GM19372 (cell line): ENCODE measurements at regions not wholly inside any gene's neighbourhood (a gene's known extent, or its start where the extent isn't known, plus 50 kb on each side); places are given as distances from the start of the nearest gene placed in this dataset.
"Not testable (repeated sequence)": the region's sequence is repeated elsewhere in the genome, so short reads cannot be mapped to it uniquely, and the experiment has no call there.

Source experiments
- ATAC-seq: cut with Tn5 transposase; IDR thresholded peaks from one replicate; pipeline ENCODE4 v1.9.1; 2021; ENCODE audit warnings: mild to moderate bottlenecking, low read depth, moderate library complexity; ENCODE audit not compliant: unreplicated experiment

DNA sequence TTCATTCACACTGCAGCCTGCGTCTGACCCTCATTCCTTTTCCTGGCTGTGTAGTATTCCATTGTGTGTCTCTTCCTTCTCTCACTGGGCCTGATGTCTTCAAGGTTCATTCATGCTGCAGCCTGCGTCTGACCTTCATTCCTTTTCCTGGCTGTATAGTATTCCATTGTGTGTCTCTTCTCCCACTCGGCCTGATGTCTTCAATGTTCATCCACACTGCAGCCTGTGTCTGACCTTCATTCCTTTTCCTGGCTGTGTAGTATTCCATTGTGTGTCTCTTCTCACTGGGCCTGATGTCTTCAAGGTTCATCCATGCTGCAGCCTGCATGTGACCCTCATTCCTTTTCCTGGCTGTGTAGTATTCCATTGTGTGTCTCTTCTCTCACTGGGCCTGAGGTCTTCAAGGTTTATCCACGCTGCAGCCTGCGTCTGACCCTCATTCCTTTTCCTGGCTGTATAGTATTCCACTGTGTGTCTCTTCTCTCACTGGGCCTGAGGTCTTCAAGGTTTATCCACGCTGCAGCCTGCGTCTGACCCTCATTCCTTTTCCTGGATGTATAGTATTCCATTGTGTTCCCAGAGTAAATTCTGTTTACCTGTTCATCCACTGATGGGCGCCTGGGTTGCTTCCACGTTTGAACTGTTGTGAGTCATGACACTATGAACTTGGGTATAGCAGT, 191.0 kb downstream of the CRLF2 start:
- not testable (repeated sequence) for ATAC-seq

DNA sequence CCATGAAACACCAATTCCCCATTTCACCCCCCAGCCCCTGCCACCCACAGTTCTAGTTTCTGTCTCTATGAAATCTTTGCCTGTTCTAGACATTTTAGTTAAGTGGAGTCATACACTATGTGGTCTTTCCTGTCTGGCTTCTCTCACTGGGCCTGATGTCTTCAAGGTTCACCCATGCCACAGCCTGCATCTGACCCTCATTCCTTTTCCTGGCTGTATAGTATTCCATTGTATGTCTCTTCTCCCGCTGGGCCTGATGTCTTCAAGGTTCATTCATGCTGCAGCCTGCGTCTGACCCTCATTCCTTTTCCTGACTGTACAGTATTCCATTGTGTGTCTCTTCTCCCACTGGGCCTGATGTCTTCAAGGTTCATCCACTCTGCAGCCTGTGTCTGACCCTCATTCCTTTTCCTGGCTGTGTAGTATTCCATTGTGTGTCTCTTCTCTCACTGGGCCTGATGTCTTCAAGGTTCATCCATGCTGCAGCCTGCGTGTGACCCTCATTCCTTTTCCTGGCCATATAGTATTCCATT, 191.7 kb downstream of the CRLF2 start:
- ATAC-seq: no peak

DNA sequence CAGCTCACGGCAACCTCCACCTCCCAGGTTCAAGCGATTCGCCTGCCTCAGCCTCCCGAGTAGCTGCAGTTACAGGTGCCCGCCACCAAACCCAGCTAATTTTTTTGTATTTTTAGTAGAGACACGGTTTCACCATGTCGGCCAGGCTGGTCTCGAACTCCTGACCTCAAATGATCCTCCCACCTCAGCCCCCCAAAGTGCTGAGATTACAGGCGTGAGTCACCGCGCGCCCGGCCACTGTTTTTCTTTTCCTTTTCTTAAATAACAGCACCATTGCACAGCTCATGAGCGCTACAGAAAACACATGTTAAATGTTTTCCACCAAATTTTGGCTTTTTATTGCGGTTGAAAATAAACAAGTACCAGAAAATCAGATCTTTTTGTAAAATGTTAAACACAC, 195.5 kb downstream of the CRLF2 start:
- ATAC-seq: not testable (repeated sequence)

DNA sequence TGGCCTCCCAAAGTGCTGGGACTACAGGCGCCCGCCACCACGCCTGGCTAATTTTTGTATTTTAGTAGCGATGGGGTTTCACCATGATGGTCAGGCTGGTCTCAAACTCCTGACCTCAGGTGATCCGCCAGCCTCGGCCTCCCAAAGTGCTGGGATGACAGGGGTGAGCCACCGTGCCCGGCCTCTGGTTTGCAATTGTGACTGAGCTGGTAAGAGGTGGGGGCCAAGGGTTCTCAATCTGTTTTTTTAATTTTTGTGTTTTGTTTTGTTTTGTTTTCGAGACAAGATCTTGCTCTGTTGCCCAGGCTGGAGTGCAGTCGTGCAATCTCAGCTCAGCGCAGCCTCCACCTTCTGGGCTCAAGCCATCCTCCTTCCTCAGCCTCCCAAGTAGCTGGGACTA, 196.2 kb downstream of the CRLF2 start:
- not testable (repeated sequence) for ATAC-seq

DNA sequence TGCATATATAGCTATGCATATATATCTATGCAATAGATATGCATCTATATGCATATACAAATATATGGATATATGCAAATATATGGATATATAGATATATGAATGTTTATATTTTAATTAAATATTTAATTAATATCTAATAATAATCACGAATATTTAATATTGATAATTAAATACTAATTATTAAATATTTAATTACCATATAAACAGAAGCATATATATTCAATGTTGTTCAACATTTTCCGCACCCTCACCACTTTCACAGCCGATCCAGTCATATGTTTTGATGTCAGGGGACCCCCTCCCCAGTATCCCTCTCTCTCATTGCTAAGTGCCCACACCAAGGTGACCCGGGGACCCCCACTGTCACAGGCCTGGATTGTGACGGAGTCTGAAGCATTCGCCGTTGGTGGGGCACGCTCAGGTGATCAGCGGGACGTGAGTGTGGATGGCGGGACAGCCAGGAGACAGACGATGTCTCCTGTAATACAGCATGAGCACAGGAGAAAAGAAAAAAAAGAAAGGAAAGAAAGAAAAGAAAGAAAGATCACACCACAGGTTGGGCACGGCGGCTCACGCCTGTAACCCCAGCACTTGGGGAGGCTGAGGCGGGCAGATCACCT, 199.7 kb downstream of the CRLF2 start:
- ATAC-seq: no peak

DNA sequence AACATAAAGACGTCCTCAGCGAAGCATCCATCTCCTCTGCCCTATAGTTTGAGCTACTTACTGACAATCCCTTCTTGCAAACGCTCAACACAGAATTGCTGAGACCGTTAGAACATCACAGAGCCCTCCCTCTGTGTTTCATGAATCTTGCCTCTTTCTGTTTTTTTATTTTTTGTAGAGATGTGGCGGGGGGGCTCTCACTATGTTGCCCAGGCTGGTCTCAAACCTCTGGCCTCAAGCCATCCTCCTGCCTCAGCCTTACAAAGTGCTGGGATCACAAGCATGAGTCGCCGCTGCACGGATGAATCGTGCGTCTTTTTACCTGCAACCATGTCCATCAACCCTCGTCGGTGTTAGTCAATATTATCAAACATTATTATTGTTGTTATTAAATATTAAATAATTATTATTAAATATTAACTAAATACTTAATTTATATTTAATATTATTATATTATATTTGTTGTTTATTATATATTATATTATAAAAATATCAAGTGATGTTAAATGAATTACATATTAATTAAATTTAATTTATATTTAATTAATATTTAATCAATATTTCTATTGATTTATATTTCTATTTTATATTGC, 200.7 kb downstream of the CRLF2 start:
- no peak for ATAC-seq

DNA sequence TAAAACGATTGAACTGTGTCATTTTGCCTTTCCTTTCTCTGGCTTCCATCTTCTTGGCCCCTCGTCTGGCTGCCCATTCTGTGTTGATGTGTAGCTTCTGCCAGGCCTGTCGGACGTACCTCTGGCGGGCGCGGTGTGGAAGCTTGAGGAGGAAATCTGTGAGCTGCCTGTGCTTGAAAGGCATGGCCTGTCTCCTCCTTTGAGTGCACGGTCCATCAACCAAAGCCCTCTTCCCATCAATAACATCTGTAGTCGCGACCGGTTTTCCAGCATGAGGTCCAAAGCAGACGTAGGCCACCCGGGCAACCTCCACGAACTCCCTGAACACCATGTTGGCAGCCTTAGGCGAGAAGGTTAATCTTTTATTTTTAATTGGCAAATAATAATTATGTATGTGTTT, 202.7 kb downstream of the CRLF2 start:
- no peak for ATAC-seq

DNA sequence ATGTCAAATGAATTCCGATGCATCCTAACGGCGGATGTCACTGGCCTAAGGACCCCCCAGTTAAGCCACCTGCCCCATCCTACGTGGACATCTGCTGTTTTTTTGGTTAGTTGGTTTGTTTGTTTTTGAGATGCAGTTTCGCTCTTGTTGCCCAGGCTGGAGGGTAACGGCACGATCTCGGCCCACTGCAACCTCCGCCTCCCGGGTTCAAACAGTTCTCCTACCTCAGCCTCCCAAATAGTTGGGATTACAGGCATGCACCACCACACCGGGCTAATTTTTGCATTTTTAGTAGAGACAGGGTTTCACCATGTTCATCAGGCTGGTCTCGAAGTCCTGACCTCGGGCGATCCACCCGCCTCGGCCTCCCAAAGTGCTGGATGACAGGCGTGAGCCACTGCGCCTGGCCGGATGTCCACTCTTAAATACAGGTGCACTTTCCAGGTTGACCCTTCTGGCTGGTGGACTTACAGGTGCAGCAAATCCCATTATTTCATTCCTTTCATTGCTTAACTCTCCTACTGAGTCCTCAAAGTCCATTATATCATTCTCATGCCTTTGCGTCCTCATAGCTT, 206.2 kb downstream of the CRLF2 start:
- ATAC-seq: no peak

DNA sequence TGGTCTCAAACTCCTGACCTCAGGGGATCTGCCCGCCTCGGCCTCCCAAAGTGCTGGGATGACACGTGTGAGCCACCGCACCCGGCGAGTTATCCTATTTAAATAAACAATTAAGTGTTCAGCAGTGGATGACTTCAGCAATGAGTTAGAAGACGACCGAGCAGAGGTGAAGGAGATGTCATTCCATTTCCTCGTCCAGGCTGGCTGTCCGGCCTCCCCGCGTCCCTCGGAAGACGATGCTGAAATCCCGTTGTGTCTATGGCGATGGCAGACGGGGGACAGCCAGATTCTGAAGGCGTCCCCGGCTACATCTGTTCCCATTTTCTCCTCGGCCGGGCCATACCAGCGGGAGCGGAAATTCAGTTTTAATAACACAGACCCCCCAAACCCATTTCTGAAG, 209.8 kb downstream of the CRLF2 start:
- ATAC-seq: no peak

DNA sequence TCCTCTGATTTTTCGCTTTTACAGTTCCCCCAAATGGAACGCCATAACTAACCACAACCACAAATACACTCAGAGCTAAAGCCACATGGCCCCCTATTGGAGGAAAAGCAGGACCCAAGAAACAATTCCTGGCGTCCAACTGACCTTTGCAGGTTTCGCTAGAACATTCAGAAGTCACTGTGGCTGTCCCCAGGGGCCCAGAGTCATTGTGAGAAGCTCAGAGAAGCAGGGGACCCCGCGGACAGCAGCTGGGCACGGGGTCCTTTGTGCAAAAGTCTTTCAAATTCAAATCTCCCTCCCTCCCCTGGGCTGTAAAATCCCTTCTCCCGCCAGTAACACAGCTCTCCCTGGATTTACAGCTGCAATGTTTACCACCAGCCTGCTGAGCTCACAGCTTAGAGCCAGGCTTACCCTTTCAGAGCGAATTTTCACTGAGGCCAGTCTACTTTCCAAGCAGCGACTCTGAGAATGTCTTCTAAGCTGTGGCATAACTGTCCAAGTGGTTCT, 214.8 kb downstream of the CRLF2 start:
- no peak for ATAC-seq

DNA sequence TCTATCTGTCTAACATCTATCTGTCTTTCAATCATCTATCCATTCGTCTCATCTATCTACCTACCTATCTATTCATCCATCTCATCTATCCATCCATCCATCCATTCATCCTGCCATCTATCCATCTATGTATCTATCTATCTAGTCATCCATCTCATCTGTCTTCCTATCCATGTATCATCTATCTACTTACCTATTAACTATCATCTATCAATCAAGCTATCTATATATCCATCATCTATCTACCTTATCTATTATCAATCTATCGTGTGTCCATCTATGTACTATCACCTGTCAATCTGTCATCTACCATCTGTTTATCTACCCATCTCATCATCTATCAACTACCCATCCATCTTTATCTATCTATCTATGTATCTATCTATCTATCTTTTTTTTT, 217.7 kb downstream of the CRLF2 start:
- no peak for ATAC-seq

DNA sequence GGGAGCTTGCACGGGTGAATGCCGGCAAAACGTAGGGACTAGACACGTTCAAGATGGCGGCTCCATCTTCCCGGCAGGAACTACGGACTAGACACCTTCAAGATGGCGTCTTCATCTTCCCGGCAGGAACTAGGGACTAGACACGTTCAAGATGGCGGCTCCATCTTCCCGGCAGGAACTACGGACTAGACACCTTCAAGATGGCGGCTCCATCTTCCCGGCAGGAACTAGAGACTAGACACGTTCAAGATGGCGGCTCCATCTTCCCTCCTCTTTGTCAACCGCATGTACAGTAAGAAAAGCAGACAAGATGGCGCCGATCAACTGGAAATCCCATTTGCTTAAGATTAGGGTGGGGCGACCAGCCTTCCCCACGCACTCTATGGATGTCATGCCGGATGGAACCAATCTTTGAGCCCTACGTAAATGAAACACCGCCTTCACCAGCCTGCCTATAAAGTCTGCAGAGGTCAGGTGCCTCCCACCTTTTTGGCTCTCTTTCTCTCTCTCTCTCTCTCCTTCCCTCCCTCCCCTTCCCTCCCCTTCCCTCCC, 222.4 kb downstream of the CRLF2 start:
- ATAC-seq: no peak

DNA sequence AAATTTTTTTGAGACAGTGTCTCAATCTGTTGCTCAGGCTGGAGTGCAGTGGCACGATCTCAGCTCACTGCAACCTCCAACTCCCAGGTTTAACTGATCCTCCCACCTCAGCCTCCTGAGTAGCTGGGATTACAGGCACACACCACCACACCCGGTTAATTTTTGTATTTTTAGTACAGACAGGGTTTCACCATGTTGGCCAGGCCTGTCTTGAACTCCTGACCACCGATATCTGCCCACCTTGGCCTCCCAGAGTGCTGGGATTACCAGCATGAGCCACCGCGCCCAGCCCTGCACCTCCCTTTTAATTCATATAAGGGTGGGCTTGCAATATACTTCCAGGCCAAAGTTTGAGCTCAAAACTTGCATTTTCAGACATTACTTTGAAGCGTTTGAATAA, 223.9 kb downstream of the CRLF2 start:
- ATAC-seq: not testable (repeated sequence)

DNA sequence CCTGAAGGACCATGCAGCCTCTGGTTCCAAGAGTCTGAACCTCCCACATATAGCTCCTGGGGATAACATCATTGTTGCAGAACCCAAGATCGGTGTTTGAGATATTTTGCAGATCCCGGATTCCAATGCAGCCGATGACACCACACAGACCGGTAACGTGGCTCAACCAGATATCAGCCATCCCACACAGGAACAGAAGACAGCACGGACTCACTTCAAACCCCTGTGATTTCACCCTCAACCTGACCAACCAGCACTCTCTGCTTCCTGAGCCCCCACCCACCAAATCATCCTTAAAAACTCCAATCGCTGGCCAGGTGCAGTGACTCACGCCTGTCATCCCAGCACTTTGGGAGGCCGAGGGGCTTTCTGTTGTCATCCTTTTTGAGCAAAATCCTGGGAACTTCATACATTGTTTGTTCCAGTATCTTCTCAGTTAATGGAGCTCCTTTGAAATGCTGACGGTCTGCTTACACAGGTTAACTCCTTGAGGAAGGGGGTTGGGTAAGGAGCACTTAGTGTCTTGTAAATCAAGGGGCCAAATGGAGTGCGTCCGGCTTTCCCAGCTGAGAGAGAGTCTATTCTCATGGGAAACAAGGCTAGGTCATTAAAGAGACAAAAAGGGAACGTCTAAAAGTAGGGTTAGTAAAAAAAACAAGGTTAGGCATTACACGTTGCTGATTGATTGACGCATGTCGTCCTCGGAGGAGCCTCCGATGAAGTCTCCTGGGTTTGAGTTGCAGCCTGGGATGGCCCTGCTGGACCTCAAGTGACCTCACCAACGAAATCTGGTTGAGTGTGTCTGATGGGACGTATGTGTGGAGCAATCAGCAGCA, 230.4 kb downstream of the CRLF2 start:
- no peak for ATAC-seq

DNA sequence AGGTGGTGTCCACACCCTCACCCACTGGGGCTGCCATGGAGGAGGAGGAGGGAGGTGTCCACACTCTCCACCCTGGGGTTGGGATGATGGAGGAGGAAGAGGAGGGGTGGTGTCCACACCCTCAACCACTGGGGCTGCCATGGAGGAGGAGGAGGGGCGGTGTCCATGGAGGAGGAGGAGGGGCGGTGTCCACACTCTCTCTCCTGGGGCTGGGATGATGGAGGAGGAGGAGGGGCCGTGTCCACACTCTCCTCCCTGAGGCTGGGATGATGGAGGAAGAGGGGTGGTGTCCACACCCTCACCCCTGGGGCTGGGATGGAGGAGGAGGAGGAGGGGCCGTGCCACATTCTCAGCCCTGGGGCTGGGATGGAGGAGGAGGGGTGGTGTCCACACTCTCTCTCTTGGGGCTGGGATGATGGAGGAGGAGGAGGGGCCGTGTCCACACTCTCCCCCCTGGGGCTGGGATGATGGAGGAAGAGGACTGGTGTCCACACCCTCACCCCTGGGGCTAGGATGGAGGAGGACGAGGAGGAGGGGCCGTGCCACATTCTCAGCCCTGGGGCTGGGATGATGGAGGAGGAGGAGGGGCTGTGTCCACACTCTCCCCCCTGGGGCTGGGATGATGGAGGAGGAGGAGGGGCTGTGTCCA, 231.7 kb downstream of the CRLF2 start:
- ATAC-seq: no peak

DNA sequence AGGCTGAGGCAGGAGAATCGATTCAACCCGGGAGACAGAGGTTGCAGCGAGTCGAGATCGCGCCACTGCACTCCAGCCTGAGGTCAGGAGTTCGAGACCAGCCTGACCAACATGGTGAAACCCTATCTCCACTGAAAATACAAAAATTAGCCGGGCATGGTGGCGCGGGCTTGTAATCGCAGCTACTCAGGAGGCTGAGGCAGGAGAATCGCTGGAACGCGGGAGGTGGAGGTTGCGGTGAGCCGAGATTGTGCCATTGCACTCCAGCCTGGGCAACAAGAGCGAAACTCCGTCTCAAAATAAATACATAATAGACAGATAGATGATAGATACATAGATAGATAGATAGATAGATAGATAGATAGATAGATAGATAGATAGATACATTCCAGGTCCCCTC, 233.3 kb downstream of the CRLF2 start:
- ATAC-seq: not testable (repeated sequence)

DNA sequence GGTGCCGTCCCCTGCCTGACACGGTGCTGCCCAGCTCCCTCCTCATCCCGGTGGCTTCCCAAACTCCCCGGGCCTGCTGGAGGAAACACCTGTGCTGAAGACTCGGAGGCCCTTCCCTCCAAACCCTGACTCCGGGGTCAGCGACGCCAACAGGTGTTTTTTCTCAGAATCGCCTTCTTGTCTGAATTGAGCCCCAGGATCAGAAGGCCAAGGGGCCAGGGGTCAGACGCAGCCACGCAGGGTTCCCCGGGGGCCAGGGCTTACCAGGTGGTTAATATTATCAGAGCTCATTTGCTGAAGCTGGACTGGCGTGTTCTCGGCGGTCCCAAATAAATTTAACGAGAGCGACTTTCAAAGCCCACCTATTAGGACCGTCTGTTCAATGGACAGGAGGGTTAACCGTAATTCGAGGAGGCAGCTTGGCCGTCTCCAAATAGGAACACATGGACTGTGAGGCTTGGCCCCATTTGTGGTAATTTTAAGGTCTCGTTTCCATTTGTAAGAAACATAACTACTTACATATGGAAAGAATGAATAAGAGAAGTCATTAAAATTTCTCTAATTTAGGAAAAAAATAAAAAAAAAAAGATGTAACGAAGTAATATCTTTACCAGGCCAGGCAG, 239.3 kb downstream of the CRLF2 start:
- no peak for ATAC-seq

DNA sequence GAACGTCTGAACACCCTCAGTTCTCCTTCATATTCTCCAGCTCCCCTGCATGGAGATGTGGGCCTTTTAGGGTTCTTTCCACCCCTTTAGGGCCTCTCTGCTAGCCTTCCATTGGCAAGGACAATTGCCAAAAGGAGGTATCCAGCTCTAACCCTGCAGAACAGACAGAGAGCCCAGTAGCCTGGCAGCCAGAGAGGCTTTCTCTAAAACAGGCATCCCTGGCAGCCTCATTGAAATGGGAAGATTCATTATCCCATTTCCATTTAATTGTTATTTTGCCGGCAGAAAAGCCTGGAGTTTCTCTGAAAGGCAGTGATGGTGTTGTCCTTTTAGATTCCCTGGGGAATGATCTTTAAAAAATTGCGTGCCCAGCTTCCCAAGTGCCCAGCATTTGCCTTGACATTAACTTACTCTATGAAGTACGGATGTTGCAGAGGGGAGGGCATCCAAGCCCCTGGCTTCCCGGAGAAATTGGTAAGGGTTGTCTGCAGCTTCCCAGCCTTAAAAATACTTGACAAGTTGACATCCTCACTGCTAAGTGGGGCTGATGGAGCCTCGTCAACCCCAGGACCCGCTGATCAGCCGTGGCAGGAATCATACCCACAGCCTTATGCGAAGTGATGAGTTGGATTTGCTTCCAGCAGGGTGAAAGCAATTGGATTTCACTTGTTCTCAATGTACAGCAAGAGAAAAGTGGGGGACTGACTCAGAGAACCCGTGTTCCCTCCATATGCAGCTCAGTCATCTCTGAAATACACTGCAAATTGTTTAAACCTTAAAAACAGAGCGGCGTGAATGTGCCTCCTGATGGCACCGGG, 244.1 kb downstream of the CRLF2 start:
- ATAC-seq: no peak
